CD8-positive, alpha-beta memory T cell (primary cell): ENCODE measurements at regions not wholly inside any gene's neighbourhood (a gene's known extent, or its start where the extent isn't known, plus 50 kb on each side); places are given as distances from the start of the nearest gene placed in this dataset.
"Not testable (repeated sequence)": the region's sequence is repeated elsewhere in the genome, so short reads cannot be mapped to it uniquely, and the experiment has no call there.

Experiments used
- CTCF ChIA-PET: fragments of 350-600 bp; sonication (Branson Sonifier 250); formaldehyde crosslinking; loops from one replicate; lab custom pipeline; 2021; ENCODE audit warnings: antibody characterized with exemption; lab: Charles Lee
- POLR2A ChIA-PET: fragments of 350-600 bp; sonication (Branson Sonifier 250); formaldehyde crosslinking; loops from one replicate; lab custom pipeline; 2021; ENCODE audit warnings: antibody characterized with exemption; lab: Charles Lee
- DNase-seq, 5 donors: peaks; one replicate each; pipeline versions ENCODE4 v3.0.0 to v3.0.0-alpha.2; 2020 to 2022; ENCODE audit warnings: mixed read lengths in 1 of 5
- H3K27ac ChIP-seq: one replicate; pipeline ENCODE4 v1.7.0; 2013; ENCODE audit warnings: low read depth, mild to moderate bottlenecking, low read length, moderate library complexity
- H3K27me3 ChIP-seq: 2 replicates; pipeline ENCODE4 v1.7.0; 2013; ENCODE audit warnings: low read length, mild to moderate bottlenecking; ENCODE audit not compliant: insufficient read depth, poor library complexity, severe bottlenecking
- H3K36me3 ChIP-seq: 2 replicates; pipeline ENCODE4 v1.7.0; 2013; ENCODE audit warnings: mild to moderate bottlenecking, low read length, moderate library complexity; ENCODE audit not compliant: insufficient read depth
- H3K4me1 ChIP-seq: 2 replicates; pipeline ENCODE4 v1.7.0; 2013; ENCODE audit warnings: mild to moderate bottlenecking, low read length, moderate library complexity; ENCODE audit not compliant: insufficient read depth
- H3K4me3 ChIP-seq: 2 replicates; pipeline ENCODE4 v1.7.0; 2013; ENCODE audit warnings: mild to moderate bottlenecking, low read length
- H3K9me3 ChIP-seq: 2 replicates; pipeline ENCODE4 v1.7.0; 2013; ENCODE audit warnings: mild to moderate bottlenecking, low read length
- H3K27ac Mint-ChIP-seq, 8 donors: one replicate each; pipeline ENCODE4 v1.8.0; 2020 to 2021; ENCODE audit warnings: mixed read lengths in 8 of 8, mild to moderate bottlenecking in 6 of 8, inconsistent platforms in 3 of 8, moderate library complexity in 3 of 8
- H3K27me3 Mint-ChIP-seq, 2 donors: one replicate each; pipeline ENCODE4 v1.8.0; 2020 to 2021; ENCODE audit warnings: mixed read lengths in 2 of 2, mild to moderate bottlenecking in 1 of 2, moderate library complexity in 1 of 2
- H3K36me3 Mint-ChIP-seq, 3 donors: one replicate each; pipeline ENCODE4 v1.8.0; 2020 to 2021; ENCODE audit warnings: mixed read lengths in 3 of 3, inconsistent platforms in 1 of 3, mild to moderate bottlenecking in 1 of 3
- H3K4me1 Mint-ChIP-seq, 3 donors: one replicate each; pipeline ENCODE4 v1.8.0; 2020 to 2021; ENCODE audit warnings: mixed read lengths in 3 of 3, inconsistent platforms in 1 of 3, mild to moderate bottlenecking in 1 of 3
- H3K4me3 Mint-ChIP-seq, 7 donors: one replicate each; pipeline ENCODE4 v1.8.0; 2020 to 2021; ENCODE audit warnings: mixed read lengths in 7 of 7, mild to moderate bottlenecking in 6 of 7, moderate library complexity in 4 of 7, inconsistent platforms in 2 of 7
- H3K9me3 Mint-ChIP-seq, 5 donors: one replicate each; pipeline ENCODE4 v1.8.0; 2020 to 2022; ENCODE audit warnings: mixed read lengths in 5 of 5, mild to moderate bottlenecking in 3 of 5, moderate library complexity in 2 of 5, inconsistent platforms in 1 of 5

- Mint-ChIP-seq H3K27ac (no peak overlapping the region), H3K9me3 (peaks cover 0 to 5% (median 0%) of the 10 kb centered on the region in 5 donors), H3K36me3 (no peaks in the 10 kb centered on the region), H3K4me1 (peaks cover 8 to 11% (median 11%) of the 10 kb centered on the region in 3 donors), H3K4me3 (no peak overlapping the region), H3K27me3 (peaks cover 0 to 1% of the 10 kb centered on the region in 2 donors)
- Histone ChIP-seq H3K36me3 (no peaks in the 10 kb centered on the region), H3K27me3 (no peaks in the 10 kb centered on the region), H3K4me3 (no peak overlapping the region), H3K9me3 (no peaks in the 10 kb centered on the region), H3K4me1 (no peaks in the 10 kb centered on the region), H3K27ac (no peak overlapping the region)
- POLR2A ChIA-PET, result no interaction called here
- no peak for DNase-seq
- CTCF ChIA-PET, result no interaction called here
Observed at GRCh38 chr5:136453199-136453598, 87.9 kb upstream of the TRPC7 start.

DNA sequence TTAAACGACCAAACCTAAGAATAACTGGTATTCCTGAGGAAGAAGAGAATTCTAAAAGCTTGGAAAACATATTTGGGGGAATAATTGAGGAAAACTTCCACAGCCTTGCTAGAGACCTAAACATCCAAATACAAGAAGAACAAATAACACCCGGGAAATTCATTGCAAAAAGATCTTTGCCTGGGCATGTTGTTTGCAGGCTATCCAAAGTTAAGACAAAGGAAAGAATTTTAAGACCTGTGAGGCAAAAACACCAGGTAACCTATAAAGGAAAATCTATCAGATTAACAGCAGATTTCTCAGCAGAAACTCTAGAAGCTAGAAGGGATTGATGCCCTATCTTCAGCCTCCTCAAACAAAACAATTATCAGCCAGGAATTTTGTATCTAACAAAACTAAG, 82.2 kb upstream of the TRPC7 start:
- CTCF ChIA-PET, result interaction anchor here (1.0 kb wide), 1 partner anchor 116 kb away, joined by 3 read pairs; no protein-coding TSS in a partner anchor
- H3K27me3 Mint-ChIP-seq, H3K4me3 Mint-ChIP-seq, H3K27ac Mint-ChIP-seq, H3K9me3 Mint-ChIP-seq, H3K36me3 ChIP-seq, H3K27ac ChIP-seq, H3K27me3 ChIP-seq, POLR2A ChIA-PET, H3K36me3 Mint-ChIP-seq, DNase-seq, H3K4me1 ChIP-seq, H3K4me3 ChIP-seq, H3K9me3 ChIP-seq: not testable (repeated sequence)
- H3K4me1 Mint-ChIP-seq, result peaks cover 8 to 11% (median 11%) of the 10 kb centered on the region in 3 donors

DNA sequence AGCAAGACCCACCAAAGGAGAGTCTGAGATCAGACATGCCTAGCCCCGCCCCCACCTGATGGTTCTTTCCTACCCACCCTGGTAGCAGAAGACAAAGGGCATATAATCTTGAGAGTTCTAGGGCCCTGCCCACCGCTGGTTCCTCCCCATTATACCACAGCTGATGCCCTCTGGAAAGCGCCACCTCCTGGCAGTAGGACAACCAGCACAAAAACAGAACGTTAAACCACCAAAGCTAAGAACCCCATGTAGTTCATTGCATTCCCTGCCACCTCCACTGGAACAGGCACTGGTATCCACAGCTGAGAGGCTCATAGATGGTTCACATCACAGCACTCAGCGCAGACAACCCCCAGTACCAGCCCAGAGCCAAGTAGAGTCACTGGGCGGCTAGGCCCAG, 81.2 kb upstream of the TRPC7 start:
- Histone ChIP-seq H3K4me3 (no peak overlapping the region), H3K36me3 (no peaks in the 10 kb centered on the region), H3K9me3 (no peaks in the 10 kb centered on the region), H3K27me3 (no peaks in the 10 kb centered on the region), H3K4me1 (no peaks in the 10 kb centered on the region), H3K27ac (no peak overlapping the region)
- Mint-ChIP-seq H3K27me3 (peaks cover 0 to 3% of the 10 kb centered on the region in 2 donors), H3K9me3 (peaks cover 0 to 12% (median 3%) of the 10 kb centered on the region in 5 donors), H3K27ac (peak overlapping the region in 1 of 8 donors; percentile 22), H3K4me1 (peaks cover 8 to 11% (median 11%) of the 10 kb centered on the region in 3 donors), H3K4me3 (no peak overlapping the region), H3K36me3 (no peaks in the 10 kb centered on the region)
- CTCF ChIA-PET, result interaction anchor here (1.0 kb wide), 1 partner anchor 117 kb away, joined by 3 read pairs; no protein-coding TSS in a partner anchor
- no peak for DNase-seq
- POLR2A ChIA-PET, result no interaction called here

- H3K4me1 Mint-ChIP-seq, H3K4me3 ChIP-seq, H3K36me3 ChIP-seq, CTCF ChIA-PET, DNase-seq, H3K27ac ChIP-seq, H3K4me3 Mint-ChIP-seq, H3K27me3 ChIP-seq, POLR2A ChIA-PET, H3K36me3 Mint-ChIP-seq, H3K27me3 Mint-ChIP-seq, H3K9me3 ChIP-seq, H3K4me1 ChIP-seq, H3K27ac Mint-ChIP-seq: not testable (repeated sequence)
- H3K9me3 Mint-ChIP-seq, result peaks cover 2 to 13% (median 5%) of the 10 kb centered on the region in 5 donors
Observed at GRCh38 chr5:136444099-136444498, 78.8 kb upstream of the TRPC7 start.

- Histone ChIP-seq H3K36me3 (no peaks in the 10 kb centered on the region), H3K9me3 (no peaks in the 10 kb centered on the region), H3K4me1 (no peaks in the 10 kb centered on the region), H3K27me3 (no peaks in the 10 kb centered on the region), H3K4me3 (no peak overlapping the region), H3K27ac (no peak overlapping the region)
- Mint-ChIP-seq H3K27ac (no peak overlapping the region), H3K27me3 (no peaks in the 10 kb centered on the region), H3K9me3 (peaks cover 2 to 15% (median 4%) of the 10 kb centered on the region in 5 donors), H3K36me3 (no peaks in the 10 kb centered on the region), H3K4me1 (no peaks in the 10 kb centered on the region), H3K4me3 (no peak overlapping the region)
- ChIA-PET POLR2A (no interaction called here), CTCF (no interaction called here)
- no peak for DNase-seq
Observed at GRCh38 chr5:136439367-136439766, 74.0 kb upstream of the TRPC7 start.

DNA sequence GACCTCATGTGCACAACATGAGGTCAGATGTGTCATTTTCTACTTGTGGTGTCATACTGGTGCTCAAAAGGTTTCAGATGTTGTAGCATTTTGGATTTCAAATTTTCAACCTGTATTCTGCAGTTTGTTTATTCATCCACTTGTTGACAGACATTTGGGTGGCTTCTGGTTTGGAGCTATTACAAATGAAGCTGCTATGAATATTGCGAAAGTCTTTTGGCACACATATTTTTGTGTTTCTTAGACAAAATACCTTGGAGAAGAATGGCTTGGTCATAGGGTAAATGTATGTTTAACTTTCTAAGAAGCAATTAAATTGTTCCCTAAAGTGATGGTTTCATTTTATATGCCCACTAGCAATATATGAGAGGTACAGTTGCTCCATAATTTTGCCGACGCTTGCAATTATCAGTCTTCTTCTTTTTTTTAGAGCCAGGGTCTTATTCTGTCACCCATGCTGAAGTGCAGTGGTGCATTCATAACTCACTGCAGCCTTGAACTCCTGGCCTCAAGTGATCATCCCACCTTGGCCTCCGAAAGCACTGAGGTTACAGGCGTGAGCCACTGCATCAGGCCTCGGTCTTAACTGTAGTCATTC, 70.7 kb upstream of the TRPC7 start:
- Mint-ChIP-seq H3K27me3 (no peaks in the 10 kb centered on the region), H3K4me1 (no peaks in the 10 kb centered on the region), H3K27ac (no peak overlapping the region), H3K4me3 (no peak overlapping the region), H3K36me3 (no peaks in the 10 kb centered on the region), H3K9me3 (peaks cover 0 to 7% (median 2%) of the 10 kb centered on the region in 5 donors)
- DNase-seq, result no peak
- Histone ChIP-seq H3K27ac (no peak overlapping the region), H3K36me3 (no peaks in the 10 kb centered on the region), H3K4me3 (no peak overlapping the region), H3K27me3 (no peaks in the 10 kb centered on the region), H3K9me3 (no peaks in the 10 kb centered on the region), H3K4me1 (no peaks in the 10 kb centered on the region)
- ChIA-PET CTCF (no interaction called here), POLR2A (no interaction called here)

GRCh38 chr5:136434795-136435194, 69.5 kb upstream of the TRPC7 start:
- H3K36me3 ChIP-seq, result no peaks in the 10 kb centered on the region
- peaks cover 0 to 7% (median 0%) of the 10 kb centered on the region in 5 donors for H3K9me3 Mint-ChIP-seq
- H3K27ac Mint-ChIP-seq, result no peak overlapping the region
- no peak overlapping the region for H3K4me3 ChIP-seq
- no peak overlapping the region for H3K27ac ChIP-seq
- H3K27me3 Mint-ChIP-seq, result no peaks in the 10 kb centered on the region
- POLR2A ChIA-PET, result no interaction called here
- H3K4me1 ChIP-seq, result no peaks in the 10 kb centered on the region
- H3K9me3 ChIP-seq, result no peaks in the 10 kb centered on the region
- H3K36me3 Mint-ChIP-seq, result no peaks in the 10 kb centered on the region
- no peak overlapping the region for H3K4me3 Mint-ChIP-seq
- no peaks in the 10 kb centered on the region for H3K4me1 Mint-ChIP-seq
- CTCF ChIA-PET, result no interaction called here
- H3K27me3 ChIP-seq, result no peaks in the 10 kb centered on the region
- DNase-seq, result no peak

- Mint-ChIP-seq H3K4me3 (no peak overlapping the region), H3K27ac (no peak overlapping the region), H3K27me3 (peaks cover 0 to 2% of the 10 kb centered on the region in 2 donors), H3K9me3 (no peaks in the 10 kb centered on the region), H3K36me3 (no peaks in the 10 kb centered on the region), H3K4me1 (no peaks in the 10 kb centered on the region)
- no peak for DNase-seq
- CTCF ChIA-PET, result no interaction called here
- Histone ChIP-seq H3K36me3 (no peaks in the 10 kb centered on the region), H3K27ac (no peak overlapping the region), H3K4me1 (no peaks in the 10 kb centered on the region), H3K4me3 (no peak overlapping the region), H3K9me3 (no peaks in the 10 kb centered on the region), H3K27me3 (no peaks in the 10 kb centered on the region)
- POLR2A ChIA-PET, result no interaction called here
Observed at GRCh38 chr5:136432705-136433104, 67.4 kb upstream of the TRPC7 start.
